GM21786 (cell line): ENCODE measurements at regions not wholly inside any gene's neighbourhood (a gene's known extent, or its start where the extent isn't known, plus 50 kb on each side); places are given as distances from the start of the nearest gene placed in this dataset.

ENCODE experiments used
- ATAC-seq: cut with Tn5 transposase; IDR thresholded peaks from one replicate; pipeline ENCODE4 v1.9.1; 2021; ENCODE audit not compliant: unreplicated experiment

DNA sequence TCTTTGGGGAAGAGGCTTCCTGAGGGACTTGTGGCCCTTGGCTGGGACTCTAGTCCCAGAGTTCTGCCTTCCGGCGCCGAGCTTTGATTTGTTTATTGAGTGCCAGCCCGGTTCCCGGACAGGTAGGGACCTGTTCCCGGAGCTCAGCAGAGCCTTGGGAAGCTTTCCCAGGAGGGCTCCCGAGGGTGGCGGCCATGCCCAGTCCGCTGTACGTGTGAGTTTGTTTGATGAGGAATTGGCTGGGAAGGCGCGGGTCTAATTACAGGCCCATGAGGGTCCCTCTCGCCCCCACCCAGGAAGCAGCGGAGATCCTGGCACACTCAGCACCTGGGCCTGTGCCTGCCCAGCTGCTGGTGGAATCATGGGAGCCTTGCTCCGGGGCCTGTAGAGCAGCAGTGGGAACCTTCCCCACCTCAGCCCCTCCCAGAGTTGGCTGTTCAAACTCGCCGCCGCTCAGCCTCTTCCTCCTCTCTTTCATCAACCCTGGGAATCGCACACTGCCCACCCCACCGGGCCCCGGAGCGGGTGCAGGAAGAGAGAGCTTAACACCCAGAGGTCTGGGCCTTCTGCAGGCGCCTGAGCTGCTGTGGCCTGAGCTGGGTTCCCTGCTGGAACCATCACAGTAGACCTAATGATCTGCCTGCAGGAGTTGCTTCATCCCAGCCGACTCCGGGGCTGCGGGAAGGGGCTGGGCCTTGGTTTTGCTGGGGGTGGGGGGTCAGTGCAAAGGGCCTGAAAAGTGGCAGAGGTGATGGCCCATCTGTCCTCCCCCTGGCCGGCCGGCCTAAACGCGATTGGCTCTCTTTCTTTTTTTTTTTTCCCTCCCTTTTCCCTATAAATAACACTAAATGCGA, 313.7 kb downstream of the SEC14L1 start:
- ATAC-seq, result no peak

DNA sequence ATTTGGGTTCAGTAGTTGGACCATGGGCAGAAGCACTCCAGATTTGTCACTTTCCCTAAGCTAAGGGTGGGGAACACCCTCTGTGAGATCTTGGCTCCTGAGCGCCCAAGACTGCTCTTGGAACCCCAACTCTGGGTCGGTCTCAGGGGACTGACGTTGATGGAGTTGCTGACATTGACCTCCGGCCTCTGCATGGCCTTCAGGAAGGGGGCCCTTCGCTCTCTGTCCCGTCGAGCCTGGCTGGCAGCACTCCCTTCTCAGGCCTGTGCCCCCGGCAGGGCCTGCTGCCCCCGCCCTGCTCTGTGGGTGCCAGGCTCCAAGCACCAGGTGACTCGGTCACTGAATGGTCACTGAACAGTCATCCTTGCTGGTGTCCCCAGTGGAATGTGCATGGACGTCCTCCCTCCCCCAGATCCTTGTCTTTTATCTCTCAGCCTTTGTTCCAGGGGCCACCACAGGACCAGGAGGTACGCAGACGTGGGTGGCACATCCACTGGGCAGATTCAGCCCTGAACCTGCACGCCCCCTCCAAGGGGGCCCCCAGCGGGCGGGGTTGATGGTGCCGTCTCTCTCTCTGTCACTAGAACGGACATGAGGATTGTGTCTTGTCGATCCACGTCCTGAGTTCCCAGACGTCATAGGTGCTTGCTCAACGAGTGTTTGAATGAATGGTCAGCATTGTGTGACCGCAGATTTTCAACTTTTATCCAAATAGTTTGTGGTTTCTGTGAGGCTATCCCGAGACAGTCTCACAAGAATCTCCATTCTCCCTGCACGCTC, 314.5 kb downstream of the SEC14L1 start:
- ATAC-seq, result no peak

DNA sequence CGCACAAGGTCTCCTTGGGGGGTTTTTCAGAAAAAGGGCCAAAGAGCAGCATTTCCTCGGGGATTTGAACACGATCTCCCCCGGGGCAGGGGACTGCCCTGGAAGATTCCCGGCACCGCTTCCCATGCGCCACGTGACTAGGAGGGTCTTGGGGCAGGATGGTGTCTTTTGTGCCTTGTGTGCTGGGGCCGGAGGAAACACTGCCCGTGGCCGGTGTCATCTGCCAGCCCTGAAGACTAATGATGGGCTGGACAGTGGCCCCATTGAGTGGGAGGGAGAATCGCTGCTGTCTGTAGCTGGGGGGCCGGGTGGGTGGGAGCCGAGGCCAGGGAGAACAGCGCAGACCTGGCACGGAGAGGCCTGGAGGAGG, 315.1 kb downstream of the SEC14L1 start:
- no peak for ATAC-seq

DNA sequence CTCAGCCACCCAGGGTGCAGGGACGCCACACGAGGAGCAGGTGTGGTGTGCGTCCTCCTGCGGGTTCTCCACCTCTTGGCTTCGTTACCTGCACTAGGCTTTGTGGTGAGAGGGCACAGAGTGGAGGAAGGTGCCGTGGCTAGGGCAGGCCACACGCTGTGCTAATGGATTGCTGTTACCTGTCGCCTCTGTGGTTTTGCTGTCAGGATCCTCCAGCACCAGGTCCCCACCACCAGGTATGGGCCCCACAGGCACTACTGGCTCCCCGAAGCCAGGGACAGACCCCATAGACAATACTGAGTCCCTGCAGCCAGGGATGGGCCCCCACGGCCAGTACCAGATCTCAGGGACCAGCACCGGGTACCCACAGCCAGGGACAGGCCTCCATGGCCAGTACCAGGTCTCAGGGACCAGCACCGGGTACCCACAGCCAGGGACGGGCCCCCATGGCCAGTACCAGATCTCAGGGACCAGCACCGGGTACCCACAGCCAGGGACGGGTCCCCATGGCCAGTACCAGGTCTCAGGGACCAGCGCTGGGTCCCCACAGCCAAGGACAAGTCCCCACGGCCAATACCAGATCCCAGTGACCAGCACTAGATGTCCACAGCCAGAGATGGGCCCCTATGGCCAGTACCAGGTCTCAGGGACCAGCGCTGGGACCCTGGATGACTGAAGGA, 315.6 kb downstream of the SEC14L1 start:
- no peak for ATAC-seq

DNA sequence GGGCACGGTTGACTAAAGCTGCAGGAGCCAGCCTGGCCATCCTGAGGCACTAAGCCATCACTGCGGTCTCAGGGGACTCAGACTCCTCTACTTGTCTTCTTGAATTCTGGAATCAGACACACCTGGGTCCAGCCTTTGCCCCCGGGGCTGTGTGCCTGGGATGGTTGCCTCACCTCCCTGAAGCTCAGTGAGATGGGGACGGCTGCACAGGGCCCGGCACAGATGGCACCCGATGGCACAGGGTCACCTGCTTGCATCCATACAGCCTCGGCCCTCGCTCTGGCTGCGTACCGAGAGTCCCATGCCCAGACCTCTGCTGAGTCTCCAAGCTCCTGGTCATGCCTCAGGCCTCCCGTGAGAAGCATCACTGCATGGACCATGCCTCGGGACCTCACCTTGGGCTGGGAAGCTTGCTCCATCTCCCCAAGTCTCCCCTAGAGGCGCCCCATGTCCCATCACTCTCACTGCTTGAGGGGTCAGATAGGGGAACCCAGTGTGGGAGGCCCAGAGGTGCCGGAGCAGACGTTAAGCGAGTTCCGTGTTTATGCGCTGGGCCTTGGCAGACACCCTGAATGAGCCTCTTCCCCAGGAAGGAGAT, 316.3 kb downstream of the SEC14L1 start:
- no peak for ATAC-seq

DNA sequence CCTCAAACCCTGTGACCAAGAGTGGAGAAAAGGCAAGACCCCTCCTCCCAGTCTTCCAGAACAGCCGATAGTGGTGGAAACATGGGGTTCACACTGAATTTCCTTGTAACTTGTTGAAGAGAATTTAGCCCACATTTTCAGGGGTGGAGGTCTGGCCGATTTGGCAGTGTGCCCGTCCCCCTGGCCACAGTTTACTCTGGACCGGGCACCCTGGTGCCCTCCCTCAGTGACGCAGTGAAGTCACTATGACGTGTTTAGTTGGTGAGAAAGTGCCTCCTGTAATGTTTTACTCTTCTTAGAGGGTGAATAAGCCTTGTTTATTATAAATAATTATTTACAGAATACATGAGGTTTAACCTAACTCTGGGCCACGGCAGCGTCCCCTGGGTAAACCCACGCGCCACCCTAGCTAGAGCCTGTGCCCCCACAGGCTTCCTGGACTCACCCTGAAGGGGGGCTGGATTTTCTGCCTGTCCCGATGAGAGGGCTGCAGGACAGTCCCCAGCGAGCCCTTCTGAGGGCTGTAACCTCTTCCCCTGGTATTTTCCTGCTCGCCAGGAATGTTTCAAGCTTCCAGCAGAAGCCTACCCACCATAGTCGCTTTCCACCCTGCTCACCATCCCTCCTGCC, 316.9 kb downstream of the SEC14L1 start:
- no peak for ATAC-seq

DNA sequence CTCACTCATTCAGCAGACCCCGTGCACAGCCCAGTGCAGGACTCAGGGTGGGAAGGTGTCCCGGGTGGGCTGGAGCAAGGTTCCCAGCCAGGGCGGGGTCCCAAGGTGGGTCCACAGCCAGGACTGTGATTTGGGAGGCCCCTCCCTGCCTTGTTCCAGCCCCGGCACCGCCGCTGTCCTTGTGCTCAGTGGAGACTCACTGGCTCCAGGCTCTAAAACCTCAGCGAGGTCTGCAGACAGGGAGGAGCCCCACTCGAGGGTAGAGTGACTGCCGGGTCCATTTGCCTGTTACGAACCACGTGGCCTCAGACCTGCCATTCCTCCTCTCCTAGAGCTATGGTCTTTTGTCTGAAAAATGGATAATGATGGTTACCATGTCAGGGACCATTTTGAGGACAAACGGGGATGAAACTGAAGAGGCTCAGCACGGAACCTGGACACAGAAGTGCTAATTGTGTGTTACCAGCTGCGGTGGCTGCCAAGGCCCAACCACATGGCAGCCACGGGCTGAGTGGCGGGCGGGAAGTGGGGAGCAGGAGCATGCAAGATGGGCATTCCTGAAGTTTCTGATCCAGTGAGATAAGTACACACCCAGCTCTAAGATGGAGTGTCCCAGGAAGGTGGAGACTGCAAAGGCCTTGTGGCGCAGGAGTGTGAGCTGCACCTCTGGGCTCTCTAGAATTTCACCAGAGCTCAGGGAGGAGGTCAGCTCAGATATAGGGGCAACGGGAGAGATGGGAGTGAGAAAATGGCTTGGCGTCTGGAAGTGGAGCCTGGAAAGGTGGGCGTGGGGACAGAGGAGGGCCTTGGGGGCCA, 317.6 kb downstream of the SEC14L1 start:
- no peak for ATAC-seq

DNA sequence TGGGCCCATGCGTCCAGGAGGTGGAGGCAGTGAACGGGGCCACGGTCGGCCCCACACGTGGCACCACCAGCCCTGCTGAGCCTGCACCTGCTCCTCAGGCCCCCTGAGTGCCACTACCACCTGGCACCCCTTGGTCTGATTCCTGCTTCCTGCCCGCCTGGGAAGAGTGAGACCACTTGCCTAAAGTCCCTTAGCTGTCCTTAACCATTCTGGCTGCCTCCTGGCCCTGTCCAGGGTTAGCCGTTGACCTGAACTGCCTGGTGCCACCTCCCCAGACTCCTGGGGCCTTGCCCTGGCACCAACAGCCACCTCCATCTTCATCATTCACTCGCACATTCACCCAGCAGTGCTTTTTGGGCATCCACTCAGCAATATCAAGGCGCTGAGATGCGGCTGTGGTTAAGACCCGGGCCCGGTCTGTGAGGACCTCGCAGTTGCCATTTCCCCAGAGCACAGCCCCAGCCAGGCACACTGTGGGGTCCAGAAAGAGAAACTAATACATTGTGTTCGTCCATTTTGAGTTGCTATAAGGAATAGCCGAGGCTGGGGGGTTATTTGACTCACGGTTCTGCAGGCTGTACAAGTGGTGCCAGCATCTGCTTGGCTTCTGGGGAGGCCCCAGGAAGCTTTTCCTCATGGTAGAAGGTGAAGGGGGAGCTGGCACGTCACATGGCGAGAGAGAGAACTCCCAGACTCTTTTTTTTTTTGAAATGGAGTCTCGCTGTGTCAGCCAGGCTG, 318.4 kb downstream of the SEC14L1 start:
- no peak for ATAC-seq

DNA sequence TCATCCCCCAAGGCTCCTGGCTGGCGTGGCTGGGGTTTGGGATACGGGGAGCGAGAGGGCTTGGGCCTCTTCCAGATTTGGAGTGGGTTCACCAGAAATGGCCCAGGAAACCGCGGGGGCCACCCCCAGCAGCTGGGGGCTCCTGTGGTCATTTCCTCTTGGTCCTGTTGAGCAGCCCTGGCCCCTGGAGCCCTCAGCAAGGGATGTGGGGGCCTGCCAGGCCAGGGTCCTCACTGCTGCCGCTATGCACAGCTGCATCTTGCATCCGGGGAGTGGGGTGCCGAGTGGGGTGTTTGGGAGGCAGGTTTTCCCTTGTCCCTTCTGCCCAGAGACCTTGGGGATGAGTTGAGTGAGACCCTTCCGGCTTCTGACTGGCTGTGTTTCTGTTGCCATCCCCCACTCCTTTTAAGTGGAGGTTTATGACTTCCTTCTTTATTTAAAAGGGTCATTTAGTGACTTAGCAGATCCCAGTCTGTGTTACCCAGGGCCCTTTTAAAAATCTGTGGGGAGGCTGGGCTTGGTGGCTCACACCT, 319.8 kb downstream of the SEC14L1 start:
- no peak for ATAC-seq

DNA sequence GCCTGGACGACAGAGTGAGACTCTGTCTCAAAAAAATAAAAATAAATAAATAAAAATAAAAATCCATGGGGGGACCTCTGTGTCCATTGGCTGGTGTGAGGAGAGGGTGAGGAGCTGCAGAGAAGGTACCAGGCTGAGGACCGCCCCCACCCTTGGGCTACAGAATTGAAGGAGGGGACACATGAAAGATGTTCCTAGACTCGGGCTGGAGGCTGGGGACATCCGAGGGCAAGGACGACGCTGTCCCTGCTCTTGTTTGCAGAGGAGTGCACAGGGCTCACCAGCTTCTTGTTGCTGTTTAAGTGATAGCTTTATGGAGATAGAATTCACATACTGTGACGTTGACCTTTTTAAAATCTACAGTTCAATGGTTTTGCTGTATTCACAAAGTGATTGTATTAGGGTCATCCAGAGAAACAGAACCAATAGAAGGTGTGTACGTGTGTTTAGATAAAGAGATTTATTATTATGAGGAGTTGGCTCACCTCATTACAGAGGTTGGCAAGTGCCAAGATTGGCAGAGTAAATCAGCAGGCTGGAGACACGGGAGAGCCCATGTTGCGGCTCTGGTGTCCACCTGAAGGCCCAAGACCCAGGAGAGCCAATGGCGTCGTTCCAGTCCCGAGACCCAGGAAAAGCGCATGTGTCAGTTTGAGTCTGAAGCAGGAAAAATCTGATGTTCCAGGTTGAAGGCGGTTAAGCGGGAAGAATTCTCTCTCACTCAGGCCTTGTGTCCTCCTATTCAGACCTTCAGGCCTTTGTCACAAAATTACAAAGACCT, 320.7 kb downstream of the SEC14L1 start:
- ATAC-seq, result no peak

DNA sequence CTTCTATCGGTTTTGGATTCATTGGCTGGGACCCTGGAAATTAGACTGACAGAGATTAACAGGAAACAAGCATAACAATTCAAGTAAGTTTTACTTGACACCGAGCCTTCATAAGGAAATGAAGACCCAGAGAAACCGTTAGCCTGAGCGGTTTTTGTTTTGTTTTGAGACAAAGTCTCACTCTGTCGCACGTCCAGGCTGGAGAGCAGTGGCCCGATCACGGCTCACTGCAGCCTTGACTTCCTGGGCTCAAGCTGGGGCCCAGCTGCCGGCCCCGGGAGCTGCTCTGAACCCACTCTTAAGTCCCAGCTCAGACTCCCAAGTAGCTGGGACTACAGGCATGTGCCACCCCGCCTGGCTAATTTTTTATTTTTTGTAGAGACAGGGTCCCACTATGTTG, 321.3 kb downstream of the SEC14L1 start:
- ATAC-seq, result no peak

DNA sequence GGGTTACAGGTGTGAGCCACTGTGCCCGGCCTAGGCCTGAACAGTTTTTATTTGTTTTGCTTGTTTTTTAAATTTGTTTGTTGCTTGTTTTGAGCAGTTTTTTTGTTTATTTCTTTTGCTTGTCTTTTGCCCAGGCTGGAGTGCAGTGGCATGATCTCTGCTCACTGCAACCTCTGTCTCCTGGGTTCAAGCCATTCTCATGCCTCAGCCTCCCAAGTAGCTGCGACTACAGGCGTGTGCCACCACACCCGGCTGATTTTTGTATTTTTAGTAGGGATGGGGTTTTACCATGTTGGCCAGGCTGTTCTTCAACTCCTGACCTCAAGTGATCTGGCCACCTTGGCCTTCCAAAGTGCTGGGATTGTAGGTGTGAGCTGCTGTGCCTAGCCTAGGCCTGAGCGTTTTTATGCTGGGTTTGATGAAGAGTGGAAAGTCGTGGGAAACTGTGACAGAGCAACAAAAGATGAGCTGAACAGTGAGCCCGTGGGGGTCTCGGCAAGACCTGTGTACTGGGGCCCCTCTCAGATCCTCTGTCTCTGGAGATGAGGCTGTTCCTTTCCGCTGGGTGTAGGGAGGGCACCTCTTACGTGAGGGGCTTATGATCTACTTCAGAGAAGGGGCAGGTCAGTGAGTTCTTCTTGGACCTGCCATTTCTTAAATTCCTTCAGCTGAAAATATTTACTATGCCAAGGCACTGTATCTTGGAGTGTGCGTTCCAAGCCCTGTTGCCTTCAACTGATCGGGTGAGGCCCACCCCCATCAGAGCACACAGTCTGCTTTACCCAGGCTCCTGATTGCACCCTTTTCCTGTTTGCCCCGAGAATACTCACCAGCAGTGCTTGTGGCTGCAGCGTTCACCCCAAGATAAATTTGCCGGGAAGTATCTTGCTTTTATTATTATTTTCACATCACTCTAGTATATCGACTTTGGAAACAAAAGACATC, 322.1 kb downstream of the SEC14L1 start:
- no peak for ATAC-seq

DNA sequence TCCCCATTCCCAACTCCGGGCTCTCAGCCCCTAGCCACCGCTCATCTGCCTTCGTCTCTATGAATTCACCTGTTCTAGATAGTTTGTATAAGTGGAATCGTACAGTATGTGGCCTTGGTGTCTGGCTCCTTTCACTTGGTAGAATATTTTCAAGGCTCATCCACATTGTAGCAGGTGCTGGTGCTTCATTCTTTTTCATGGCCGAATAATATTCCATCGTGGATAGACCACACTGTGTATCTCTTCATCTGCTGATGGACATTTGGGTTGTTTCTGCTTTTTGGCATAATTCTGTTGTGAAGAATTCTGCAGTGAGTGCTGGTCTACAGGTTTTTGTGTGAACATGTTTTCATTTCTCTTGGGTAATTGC, 324.2 kb downstream of the SEC14L1 start:
- no peak for ATAC-seq

DNA sequence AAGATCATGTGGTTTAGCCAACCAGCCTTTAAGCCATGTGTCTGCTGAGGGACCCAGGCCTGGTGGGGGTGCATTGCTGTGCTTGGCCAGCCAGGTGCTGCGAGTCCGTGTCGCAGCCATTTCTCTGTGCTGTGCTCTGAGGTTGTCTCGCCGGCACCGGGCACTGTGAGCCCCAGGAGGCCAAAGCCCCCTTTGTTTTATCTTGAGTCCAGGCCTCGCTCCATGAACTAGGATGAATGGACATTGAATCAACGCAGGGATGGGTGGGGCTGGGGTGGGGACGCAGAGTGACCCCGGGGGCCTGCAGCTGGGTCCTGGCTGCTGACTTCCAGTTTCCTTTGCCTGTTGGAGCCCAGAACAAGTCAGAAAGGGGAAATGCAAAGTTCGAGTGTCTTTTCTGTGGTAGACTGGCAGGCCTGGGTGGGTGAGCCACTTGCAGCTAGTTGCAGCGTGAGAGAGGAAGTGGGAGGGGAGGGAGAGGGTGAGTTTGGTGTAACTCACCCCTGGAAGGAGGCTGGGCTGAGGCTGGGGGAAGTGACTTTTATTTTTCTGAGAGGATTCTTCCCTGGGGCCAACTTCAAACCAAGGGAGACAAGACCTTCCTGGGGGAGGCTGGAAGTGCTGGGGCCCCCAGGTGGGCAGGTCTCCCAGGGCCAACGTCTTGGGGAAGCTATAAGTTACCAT, 324.7 kb downstream of the SEC14L1 start:
- ATAC-seq, result peak; percentile 67

DNA sequence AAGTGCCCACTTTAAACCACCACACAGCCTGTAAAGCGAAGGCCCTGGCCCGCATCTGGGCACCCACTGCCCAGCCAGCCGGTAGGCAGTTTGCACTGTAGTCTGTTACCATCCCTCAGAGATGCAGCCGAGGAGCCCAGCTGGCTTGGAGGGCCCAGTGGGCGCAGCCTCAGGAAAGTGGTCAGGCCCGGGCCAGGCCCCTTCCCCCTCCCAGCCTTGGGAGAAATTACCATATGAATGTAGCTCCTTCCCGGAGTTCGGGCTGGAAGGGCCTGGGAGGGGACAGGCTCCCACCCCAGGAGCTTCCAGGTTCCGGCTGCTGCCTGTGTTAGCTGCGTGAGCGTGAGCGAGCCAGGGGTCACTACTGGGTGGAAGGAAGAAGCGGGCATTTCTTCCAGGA, 325.4 kb downstream of the SEC14L1 start:
- ATAC-seq, result no peak

DNA sequence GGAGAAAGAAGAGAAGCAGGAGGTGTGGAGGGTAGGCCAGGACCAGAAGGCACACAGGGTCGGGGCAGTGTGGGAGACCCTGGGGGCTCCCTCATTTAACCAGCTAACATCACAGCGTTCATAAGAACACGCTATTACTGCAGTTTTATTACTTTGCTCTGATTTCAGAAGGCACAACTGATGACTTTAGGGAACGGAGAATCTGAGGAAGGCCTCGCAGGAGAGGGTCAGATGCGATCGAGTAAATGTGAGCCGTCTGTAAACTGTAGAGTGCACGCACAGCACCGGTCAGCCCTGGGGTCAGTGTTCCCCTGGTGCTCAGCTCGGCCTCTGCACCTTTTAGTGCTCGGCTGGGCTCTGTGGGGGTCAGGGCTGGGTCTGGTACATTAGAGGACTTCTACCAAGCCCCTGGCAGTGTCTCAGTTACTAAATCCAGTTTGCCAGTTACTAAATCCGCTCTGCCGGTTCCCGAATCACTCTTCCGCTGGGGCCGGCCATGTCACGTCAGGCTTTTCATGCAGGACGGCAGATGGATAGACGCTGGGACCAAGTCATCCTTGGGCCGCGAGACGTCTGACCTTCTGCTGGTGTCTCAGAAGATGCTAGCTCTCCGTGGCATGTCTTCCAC, 325.9 kb downstream of the SEC14L1 start:
- ATAC-seq, result no peak
